A673 (cell line): ENCODE measurements at regions not wholly inside any gene's neighbourhood (a gene's known extent, or its start where the extent isn't known, plus 50 kb on each side); places are given as distances from the start of the nearest gene placed in this dataset.

Experiments
- BruUV-seq: library from RNA; stranded (reverse); fragments of 400-500 nt; replicated peaks from 2 replicates; lab custom pipeline; 2021; lab: Mats Ljungman, UMichigan
- CTCF ChIA-PET: fragments of 300-600 bp; sonication (Branson Sonifier 250); formaldehyde crosslinking; loops from one replicate; lab custom pipeline; 2022; ENCODE audit warnings: antibody characterized with exemption; lab: Charles Lee
- POLR2A ChIA-PET: fragments of 300-600 bp; sonication (Branson Sonifier 250); formaldehyde crosslinking; loops from one replicate; lab custom pipeline; 2022; ENCODE audit warnings: antibody characterized with exemption; ENCODE audit not compliant: low non-redundant PET; lab: Charles Lee
- DNase-seq: peaks from one replicate; pipeline ENCODE4 v3.0.0-alpha.2; 2015; ENCODE audit warnings: low spot score
- H3K27ac ChIP-seq: fragments of 200-600 bp; sonication (generic); 2 replicates; pipeline ENCODE4 v1.5.1; 2016; ENCODE audit warnings: mixed run types, low read depth, mild to moderate bottlenecking, mixed read lengths, antibody characterized with exemption, low read length; ENCODE audit not compliant: poor library complexity, severe bottlenecking
- H3K27me3 ChIP-seq: fragments of 200-600 bp; sonication (generic); replicated peaks from 2 replicates; pipeline ENCODE4 v1.6.1; 2017; ENCODE audit warnings: mixed run types, low read depth, mild to moderate bottlenecking, mixed read lengths, antibody characterized with exemption, low read length; ENCODE audit not compliant: insufficient read depth, poor library complexity
- H3K36me3 ChIP-seq: fragments of 200-600 bp; sonication (generic); 2 replicates; pipeline ENCODE4 v1.6.1; 2016; ENCODE audit warnings: mixed run types, mild to moderate bottlenecking, mixed read lengths, antibody characterized with exemption, low read length; ENCODE audit not compliant: insufficient read depth, poor library complexity, severe bottlenecking
- H3K4me1 ChIP-seq: fragments of 200-600 bp; sonication (generic); 2 replicates; pipeline ENCODE4 v1.6.1; 2017; ENCODE audit warnings: mixed run types, mild to moderate bottlenecking, mixed read lengths, antibody characterized with exemption, low read length; ENCODE audit not compliant: insufficient read depth, poor library complexity, severe bottlenecking
- H3K4me3 ChIP-seq: fragments of 200-600 bp; sonication (generic); 2 replicates; pipeline ENCODE4 v1.5.1; 2016; ENCODE audit warnings: low read depth, mixed run types, mild to moderate bottlenecking, mixed read lengths, low read length; ENCODE audit not compliant: poor library complexity, severe bottlenecking
- H3K9me3 ChIP-seq: fragments of 200-600 bp; sonication (generic); 2 replicates; pipeline ENCODE4 v1.6.1; 2016; ENCODE audit warnings: mixed run types, low read depth, mild to moderate bottlenecking, mixed read lengths, antibody characterized with exemption, low read length; ENCODE audit not compliant: poor library complexity, severe bottlenecking
- CTCF ChIP-seq: fragments of 300-800, 200-600 bp; sonication (generic); conservative IDR thresholded peaks from 2 replicates; pipeline ENCODE4 v1.5.1; 2017; ENCODE audit warnings: low read depth, mild to moderate bottlenecking, antibody characterized with exemption, low read length, moderate library complexity, mixed read lengths
- EZH2 ChIP-seq: fragments of 200-600 bp; sonication (generic); IDR thresholded peaks from 2 replicates; pipeline ENCODE4 v1.6.1; 2017; ENCODE audit warnings: borderline replicate concordance, low read depth, mild to moderate bottlenecking, mixed read lengths, antibody characterized with exemption, low read length; ENCODE audit not compliant: poor library complexity, severe bottlenecking
- intact Hi-C: fragments of 100-400 bp; cut with micrococcal nuclease; formaldehyde crosslinking; loops from one replicate; pipeline ENCODE4 v1.10.0; 2022; ENCODE audit not compliant: unreplicated experiment

DNA sequence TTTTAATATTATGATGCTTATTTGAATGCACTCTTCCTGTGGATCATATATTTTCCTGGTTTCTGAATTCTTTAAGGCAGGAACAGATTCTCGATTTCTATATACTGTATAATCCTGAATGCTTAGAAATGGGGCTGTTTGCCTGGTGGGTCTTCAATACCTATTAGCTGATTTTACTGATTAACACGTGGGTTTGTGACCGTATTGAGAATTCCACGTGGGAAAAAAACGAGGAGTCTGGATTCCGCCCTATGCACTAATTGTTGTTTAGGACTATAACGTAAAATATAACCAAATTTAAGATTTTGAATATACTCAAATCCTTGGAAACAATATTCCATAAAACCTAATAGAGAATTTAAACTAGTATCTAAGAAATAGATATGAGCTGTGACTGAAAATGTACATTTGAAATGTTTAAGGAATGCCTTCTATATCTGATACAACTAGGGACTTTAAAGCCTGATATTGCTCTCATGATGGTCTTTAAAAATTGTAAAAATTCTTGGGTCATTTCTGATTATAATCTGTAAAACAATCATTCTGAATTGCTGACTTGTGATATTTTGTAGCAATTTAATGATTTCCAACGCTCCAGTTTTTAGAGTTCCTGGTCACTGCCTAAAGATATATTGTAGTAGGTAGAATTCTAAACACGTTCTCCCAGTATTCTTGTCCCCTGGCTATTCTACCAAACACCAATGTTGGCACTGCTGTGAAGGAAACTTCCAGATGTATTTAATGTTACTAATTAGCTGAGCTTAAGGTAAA is 93.6 kb upstream of the NOX3 start:
- no peaks in the 10 kb centered on the region for H3K4me1 ChIP-seq
- no peaks in the 10 kb centered on the region for H3K36me3 ChIP-seq
- BruUV-seq = no TSS peak
- H3K9me3 ChIP-seq = no peaks in the 10 kb centered on the region
- no peak for DNase-seq
- ChIA-PET POLR2A (no interaction called here), CTCF (interaction anchor here (0.6 kb wide), 1 partner anchor 32 kb away, joined by 3 read pairs; no protein-coding TSS in a partner anchor)
- H3K27ac ChIP-seq = no peak overlapping the region
- no peak for TF ChIP-seq CTCF
- TF ChIP-seq EZH2 = no peak
- H3K4me3 ChIP-seq = no peak overlapping the region
- no peaks in the 10 kb centered on the region for H3K27me3 ChIP-seq
- intact Hi-C loops = no loop called here

GRCh38 chr6:155548576-155548975 is 92.9 kb upstream of the NOX3 start:
- no peaks in the 10 kb centered on the region for H3K36me3 ChIP-seq
- H3K9me3 ChIP-seq = no peaks in the 10 kb centered on the region
- no peak for DNase-seq
- intact Hi-C loops = no loop called here
- H3K27me3 ChIP-seq = no peaks in the 10 kb centered on the region
- no peak for TF ChIP-seq CTCF
- TF ChIP-seq EZH2 = no peak
- BruUV-seq = no TSS peak
- ChIA-PET POLR2A (no interaction called here), CTCF (no interaction called here)
- H3K4me1 ChIP-seq = no peaks in the 10 kb centered on the region
- H3K27ac ChIP-seq = no peak overlapping the region
- H3K4me3 ChIP-seq = no peak overlapping the region

- CTCF ChIA-PET = no interaction called here
- no peak overlapping the region for H3K4me3 ChIP-seq
These were observed 89.0 kb upstream of the NOX3 start for GRCh38 chr6:155544677-155545076.

More at GRCh38 chr6:155544677-155545076, 89.0 kb upstream of the NOX3 start:
- H3K9me3 ChIP-seq = no peaks in the 10 kb centered on the region
- POLR2A ChIA-PET = no interaction called here
- intact Hi-C loops = no loop called here
- no peak for DNase-seq
- no TSS peak for BruUV-seq
- H3K27ac ChIP-seq = no peak overlapping the region
- peaks cover 7% of the 10 kb centered on the region for H3K4me1 ChIP-seq
- H3K27me3 ChIP-seq = no peaks in the 10 kb centered on the region
- TF ChIP-seq EZH2 = no peak
- TF ChIP-seq CTCF = no peak
- H3K36me3 ChIP-seq = no peaks in the 10 kb centered on the region
